NCI-H2227 treated with DMSO at 0.1 percent for 48 hours (cell line): ENCODE measurements at regions not wholly inside any gene's neighbourhood (a gene's known extent, or its start where the extent isn't known, plus 50 kb on each side); places are given as distances from the start of the nearest gene placed in this dataset.
"Not testable (repeated sequence)": the region's sequence is repeated elsewhere in the genome, so short reads cannot be mapped to it uniquely, and the experiment has no call there.

ENCODE experiments used
- DNase-seq: peaks from one replicate; lab custom pipeline; 2025; lab: John Stamatoyannopoulos, UW

- no peak for DNase-seq
These were observed 117.7 kb upstream of the CCDC90B start for GRCh38 chr11:83403691-83404389.

- no peak for DNase-seq
These were observed 115.5 kb upstream of the CCDC90B start for GRCh38 chr11:83401506-83402225.

- no peak for DNase-seq
These were observed 108.2 kb upstream of the CCDC90B start for GRCh38 chr11:83394331-83394730.

- DNase-seq, result no peak
These were observed 106.4 kb upstream of the CCDC90B start for GRCh38 chr11:83392556-83392955.

- DNase-seq, result no peak
These were observed 103.8 kb upstream of the CCDC90B start for GRCh38 chr11:83389975-83390374.

- DNase-seq, result not testable (repeated sequence)
These were observed 97.7 kb upstream of the CCDC90B start for GRCh38 chr11:83383838-83384237.

GRCh38 chr11:83374311-83374710, 88.1 kb upstream of the CCDC90B start:
- DNase-seq, result no peak

- no peak for DNase-seq
These were observed 85.3 kb upstream of the CCDC90B start for GRCh38 chr11:83371489-83371888.

GRCh38 chr11:83367745-83368144, 81.6 kb upstream of the CCDC90B start:
- DNase-seq, result no peak

- DNase-seq, result no peak
These were observed 78.4 kb upstream of the CCDC90B start for GRCh38 chr11:83364500-83365045.

- peak; percentile 66 for DNase-seq
These were observed 77.1 kb upstream of the CCDC90B start for GRCh38 chr11:83363312-83363711.

- DNase-seq, result no peak
These were observed 75.7 kb upstream of the CCDC90B start for GRCh38 chr11:83361831-83362230.

- DNase-seq, result no peak
These were observed 69.2 kb upstream of the CCDC90B start for GRCh38 chr11:83355391-83355790.

GRCh38 chr11:83350187-83350586, 64.0 kb upstream of the CCDC90B start:
- DNase-seq, result no peak

- DNase-seq, result no peak
These were observed 63.1 kb upstream of the CCDC90B start for GRCh38 chr11:83349296-83349695.

- not testable (repeated sequence) for DNase-seq
These were observed 60.5 kb upstream of the CCDC90B start for GRCh38 chr11:83346706-83347105.

- not testable (repeated sequence) for DNase-seq
These were observed 58.4 kb upstream of the CCDC90B start for GRCh38 chr11:83344521-83344920.

- no peak for DNase-seq
These were observed 50.8 kb upstream of the CCDC90B start for GRCh38 chr11:83336993-83337392.
